GM12872 (cell line): ENCODE measurements at regions not wholly inside any gene's neighbourhood (a gene's known extent, or its start where the extent isn't known, plus 50 kb on each side); places are given as distances from the start of the nearest gene placed in this dataset.

ENCODE experiments used
- TF ChIP-seq, protein P1 (sequence below): IDR thresholded peaks from 3 replicates; pipeline ENCODE4 v1.5.1; 2011; ENCODE audit warnings: low read depth, mild to moderate bottlenecking, low read length, moderate library complexity; ENCODE audit not compliant: insufficient read depth

DNA sequence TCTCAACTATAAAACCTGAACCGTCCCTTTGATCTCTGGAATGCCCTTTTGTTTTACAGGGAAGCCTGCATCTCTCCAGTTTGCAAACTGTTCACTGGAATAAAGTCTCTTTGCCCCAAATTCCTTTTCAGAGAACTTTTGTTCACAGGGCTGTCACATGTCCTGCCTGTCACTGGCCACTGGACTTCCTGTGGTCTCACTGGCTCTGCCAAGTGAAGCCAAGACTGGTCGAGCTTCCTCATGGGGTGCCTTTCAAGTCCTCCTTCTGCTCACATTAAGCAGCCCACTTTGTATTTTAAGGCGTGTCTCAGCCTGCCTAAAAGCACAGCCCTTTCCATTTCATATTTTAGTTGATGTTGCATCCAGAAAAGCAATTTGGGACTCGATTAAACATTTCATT lies 215.7 kb downstream of the KATNAL1 start:
- TF ChIP-seq, protein P1, sequence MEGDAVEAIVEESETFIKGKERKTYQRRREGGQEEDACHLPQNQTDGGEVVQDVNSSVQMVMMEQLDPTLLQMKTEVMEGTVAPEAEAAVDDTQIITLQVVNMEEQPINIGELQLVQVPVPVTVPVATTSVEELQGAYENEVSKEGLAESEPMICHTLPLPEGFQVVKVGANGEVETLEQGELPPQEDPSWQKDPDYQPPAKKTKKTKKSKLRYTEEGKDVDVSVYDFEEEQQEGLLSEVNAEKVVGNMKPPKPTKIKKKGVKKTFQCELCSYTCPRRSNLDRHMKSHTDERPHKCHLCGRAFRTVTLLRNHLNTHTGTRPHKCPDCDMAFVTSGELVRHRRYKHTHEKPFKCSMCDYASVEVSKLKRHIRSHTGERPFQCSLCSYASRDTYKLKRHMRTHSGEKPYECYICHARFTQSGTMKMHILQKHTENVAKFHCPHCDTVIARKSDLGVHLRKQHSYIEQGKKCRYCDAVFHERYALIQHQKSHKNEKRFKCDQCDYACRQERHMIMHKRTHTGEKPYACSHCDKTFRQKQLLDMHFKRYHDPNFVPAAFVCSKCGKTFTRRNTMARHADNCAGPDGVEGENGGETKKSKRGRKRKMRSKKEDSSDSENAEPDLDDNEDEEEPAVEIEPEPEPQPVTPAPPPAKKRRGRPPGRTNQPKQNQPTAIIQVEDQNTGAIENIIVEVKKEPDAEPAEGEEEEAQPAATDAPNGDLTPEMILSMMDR, result no peak

DNA sequence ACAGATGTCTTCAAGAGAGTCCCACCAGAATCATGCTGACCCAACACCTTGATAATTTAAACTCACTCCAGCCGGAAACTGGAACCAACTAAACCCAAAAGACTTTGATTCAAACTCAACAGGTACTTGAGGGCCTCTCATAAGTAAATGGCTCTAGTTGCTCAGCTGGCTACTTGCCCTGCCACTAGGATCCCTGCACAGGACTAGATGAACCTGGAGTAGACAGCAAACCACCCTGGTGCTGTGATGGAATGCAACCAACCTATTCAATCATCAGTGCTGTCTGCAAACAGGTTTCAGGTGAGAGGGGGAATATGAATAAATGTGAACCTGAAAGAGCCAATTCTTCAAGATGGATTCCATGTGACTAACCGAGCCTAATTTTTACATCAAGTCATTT lies 216.3 kb downstream of the KATNAL1 start:
- TF ChIP-seq, protein P1, result no peak

DNA sequence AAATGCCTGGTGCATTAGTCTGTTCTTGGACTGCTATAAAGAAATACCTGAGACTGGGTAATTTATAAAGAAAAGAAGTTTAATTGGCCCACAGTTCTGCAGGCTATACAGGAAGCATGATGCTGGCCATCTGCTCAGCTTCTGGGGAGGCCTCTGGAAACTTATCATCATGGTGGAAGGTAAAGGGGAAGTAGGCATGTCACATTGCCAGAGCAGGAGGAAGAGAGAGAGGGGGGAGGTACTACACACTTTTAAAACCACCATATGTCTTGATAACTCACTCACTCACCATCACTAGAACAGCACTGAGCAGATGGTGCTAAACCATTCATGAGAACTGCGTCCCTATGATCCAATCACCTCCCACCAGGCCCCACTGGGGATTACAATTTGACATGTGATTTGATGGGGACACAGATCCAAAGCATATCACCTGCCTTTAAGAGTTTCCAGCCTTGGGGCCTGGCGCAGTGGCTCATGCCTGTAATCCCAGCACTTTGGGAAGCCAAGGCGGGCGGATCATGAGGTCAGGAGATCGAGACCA lies 219.0 kb downstream of the KATNAL1 start:
- TF ChIP-seq, protein P1, result no peak

DNA sequence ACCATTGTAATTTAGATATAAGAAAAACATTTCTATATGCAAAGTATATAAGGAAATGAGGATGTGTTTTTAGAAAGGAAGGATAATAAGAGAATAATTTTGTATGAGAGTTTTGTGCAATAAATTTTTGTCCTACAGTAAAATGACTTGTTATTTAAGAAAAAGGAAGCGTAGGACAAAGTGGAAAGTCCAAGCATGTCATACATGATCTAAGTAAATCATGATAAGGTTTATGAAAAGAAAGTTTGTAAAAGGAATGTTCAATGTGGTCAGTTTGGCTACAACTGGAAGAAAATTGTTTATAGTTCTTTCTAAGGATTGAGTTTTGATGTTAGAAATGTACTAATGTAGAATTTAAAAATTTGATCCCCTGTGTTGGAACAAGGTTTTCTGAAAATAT lies 222.3 kb downstream of the KATNAL1 start:
- TF ChIP-seq, protein P1, result no peak

DNA sequence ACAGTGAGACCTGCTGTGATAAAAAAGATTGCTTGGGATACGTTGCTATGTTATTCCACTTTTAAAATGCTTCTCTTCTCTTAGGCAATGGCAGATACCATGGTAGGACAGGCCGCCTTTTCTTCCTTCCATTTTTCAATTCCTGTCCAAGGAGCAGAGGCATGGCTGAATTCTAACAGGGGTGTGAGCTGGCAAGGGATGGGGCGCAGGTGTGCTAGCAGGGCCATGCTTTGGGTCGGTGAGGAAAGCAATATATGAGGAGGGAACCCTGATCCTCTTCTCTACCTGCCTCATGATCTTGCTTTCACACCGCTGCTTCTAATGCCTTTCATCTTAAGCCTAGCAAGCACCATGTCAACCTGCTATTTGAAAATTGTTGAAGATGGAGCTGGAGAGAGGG lies 225.0 kb downstream of the KATNAL1 start:
- TF ChIP-seq, protein P1, result no peak

DNA sequence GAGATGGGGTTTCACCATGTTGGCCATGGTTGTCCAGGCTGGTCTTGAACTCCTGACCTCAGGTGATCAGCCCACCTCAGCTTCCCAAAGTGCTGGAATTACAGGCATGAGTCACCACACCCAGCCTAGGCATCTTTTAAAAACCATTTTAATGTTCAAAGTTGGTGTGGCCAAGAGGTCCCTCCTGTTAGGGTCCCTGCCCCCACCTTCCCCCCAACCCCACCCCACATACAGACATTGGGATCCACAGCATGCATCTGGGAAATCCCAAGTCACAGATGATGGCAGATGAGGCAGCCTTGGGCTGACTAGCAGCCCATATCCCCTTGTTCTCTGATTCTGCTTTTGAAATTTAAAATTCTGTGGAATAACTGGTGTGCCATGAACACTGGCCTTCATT lies 226.0 kb downstream of the KATNAL1 start:
- TF ChIP-seq, protein P1, result no peak

DNA sequence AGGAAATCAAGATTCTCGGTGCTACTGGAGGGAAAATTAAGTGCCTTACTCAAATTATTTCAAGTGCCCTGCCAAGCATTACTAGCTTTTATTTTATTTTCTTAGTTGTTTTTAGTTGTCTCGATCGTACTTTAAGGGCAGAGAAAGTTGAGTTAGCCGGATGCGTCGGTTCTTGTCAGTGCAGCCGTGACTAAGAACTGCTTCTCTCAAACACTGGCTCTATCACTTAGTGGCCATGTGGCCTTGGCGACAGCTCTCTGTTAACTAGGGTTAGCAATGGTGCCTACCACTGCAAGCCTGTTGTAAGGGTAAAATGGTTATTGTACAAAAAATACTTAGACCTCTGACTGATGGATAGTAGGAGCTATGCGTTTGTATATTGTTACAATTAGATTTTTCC lies 227.8 kb downstream of the KATNAL1 start:
- TF ChIP-seq, protein P1, result no peak
